OCI-LY7 (cell line): ENCODE measurements at regions not wholly inside any gene's neighbourhood (a gene's known extent, or its start where the extent isn't known, plus 50 kb on each side); places are given as distances from the start of the nearest gene placed in this dataset.
A peak's percentile ranks its signal among the peaks of the same experiment; 100 is the strongest.

Experiments
- BruUV-seq: library from RNA; stranded (reverse); fragments of 400-500 nt; replicated peaks from 2 replicates; lab custom pipeline; 2021; lab: Mats Ljungman, UMichigan
- CTCF ChIA-PET: fragments of 300-600 bp; sonication (Branson Sonifier 250); formaldehyde crosslinking; loops from one replicate; lab custom pipeline; 2022; ENCODE audit warnings: antibody characterized with exemption; ENCODE audit not compliant: unreplicated experiment; lab: Charles Lee
- POLR2A ChIA-PET: fragments of 300-600 bp; sonication (Branson Sonifier 250); formaldehyde crosslinking; loops from one replicate; lab custom pipeline; 2022; ENCODE audit warnings: antibody characterized with exemption; lab: Charles Lee
- DNase-seq: peaks from one replicate; pipeline ENCODE4 v3.0.0-alpha.2; 2015; ENCODE audit warnings: low spot score
- H2AFZ ChIP-seq: fragments of 200-600 bp; sonication (generic), shearing (Covaris generic); 2 replicates; pipeline ENCODE4 v1.6.1; 2014; ENCODE audit warnings: mild to moderate bottlenecking, antibody characterized with exemption, low read length, moderate library complexity
- H3K27ac ChIP-seq: fragments of 200-600 bp; sonication (generic); 2 replicates; pipeline ENCODE4 v1.5.1; 2014; ENCODE audit warnings: mixed run types, low read depth, mild to moderate bottlenecking, moderate library complexity, low read length, inconsistent platforms; ENCODE audit not compliant: poor library complexity, severe bottlenecking
- H3K36me3 ChIP-seq: fragments of 200-600 bp; sonication (generic); 2 replicates; pipeline ENCODE4 v1.6.1; 2014; ENCODE audit warnings: mild to moderate bottlenecking, antibody characterized with exemption, low read length, moderate library complexity, mixed read lengths; ENCODE audit not compliant: insufficient read depth
- H3K4me1 ChIP-seq: fragments of 200-600 bp; sonication (generic); 2 replicates; pipeline ENCODE4 v1.5.1; 2014; ENCODE audit warnings: mild to moderate bottlenecking, low read length; ENCODE audit not compliant: insufficient read depth, poor library complexity, severe bottlenecking
- H3K4me2 ChIP-seq: fragments of 200-600 bp; sonication (generic); 2 replicates; pipeline ENCODE4 v1.6.1; 2014; ENCODE audit warnings: mild to moderate bottlenecking, low read length
- H3K4me3 ChIP-seq: fragments of 200-600 bp; sonication (generic); 2 replicates; pipeline ENCODE4 v1.5.1; 2014; ENCODE audit warnings: mild to moderate bottlenecking, low read depth, low read length; ENCODE audit not compliant: poor library complexity, severe bottlenecking
- H3K79me2 ChIP-seq: fragments of 200-600 bp; sonication (generic); 2 replicates; pipeline ENCODE4 v1.6.1; 2016; ENCODE audit warnings: low read depth, mild to moderate bottlenecking, low read length, moderate library complexity, mixed read lengths; ENCODE audit not compliant: insufficient read depth
- H3K9me2 ChIP-seq: fragments of 200-600 bp; sonication (generic); 2 replicates; pipeline ENCODE4 v1.6.1; 2016; ENCODE audit warnings: mild to moderate bottlenecking, low read length, mixed read lengths; ENCODE audit not compliant: insufficient read depth
- H3K9me3 ChIP-seq: fragments of 200-600 bp; sonication (generic); 2 replicates; pipeline ENCODE4 v1.6.1; 2014; ENCODE audit warnings: mild to moderate bottlenecking, mixed run types, low read length, mixed read lengths
- H4K20me1 ChIP-seq: fragments of 200-600 bp; sonication (generic); 2 replicates; pipeline ENCODE4 v1.6.1; 2014; ENCODE audit warnings: mild to moderate bottlenecking, antibody characterized with exemption, low read length, moderate library complexity, mixed read lengths; ENCODE audit not compliant: insufficient read depth
- EZH2phosphoT487 ChIP-seq: fragments of 200-600 bp; sonication (generic); IDR thresholded peaks from 2 replicates; pipeline ENCODE4 v1.6.1; 2018; ENCODE audit warnings: low read depth, borderline replicate concordance, mild to moderate bottlenecking, mixed run types, antibody characterized with exemption, low read length, moderate library complexity, mixed read lengths
- intact Hi-C: fragments of 100-400 bp; cut with micrococcal nuclease; formaldehyde crosslinking; loops from one replicate; pipeline ENCODE4 v1.10.0; 2022; ENCODE audit not compliant: unreplicated experiment
- TF ChIP-seq, protein P1 (sequence below): fragments of 200-600 bp; sonication (generic); conservative IDR thresholded peaks from 2 replicates; pipeline ENCODE4 v1.5.1; 2014; ENCODE audit warnings: mild to moderate bottlenecking, antibody characterized with exemption, low read length, moderate library complexity, mixed read lengths

DNA sequence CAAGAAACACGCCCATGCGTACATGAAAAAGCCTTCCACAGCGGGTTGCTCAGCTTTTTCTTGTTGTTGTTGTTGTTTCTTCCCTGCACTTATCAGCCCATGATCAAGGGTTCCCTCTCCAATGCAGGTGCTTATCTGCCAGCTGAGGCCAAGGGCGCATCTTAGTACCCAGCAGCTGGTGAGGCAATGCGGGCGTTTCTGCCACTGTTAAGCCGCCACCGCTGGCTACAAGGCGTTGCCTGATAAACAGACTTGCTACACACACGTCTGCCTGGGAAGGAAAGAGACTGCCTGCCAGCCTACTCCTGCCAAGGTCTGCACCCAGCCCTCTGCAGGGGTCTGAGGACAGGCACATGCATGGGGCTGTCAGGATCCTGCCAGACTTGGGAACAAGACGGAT, 345.9 kb downstream of the BCL11B start:
- DNase-seq, result peak; percentile 27
- Histone ChIP-seq H3K27ac (peak overlapping the region; percentile 62), H2AFZ (peak overlapping the region; percentile 47; the same call in 1 of the 2 replicates), H3K36me3 (no peaks in the 10 kb centered on the region), H3K79me2 (no peaks in the 10 kb centered on the region), H3K9me2 (no peaks in the 10 kb centered on the region), H3K9me3 (no peaks in the 10 kb centered on the region), H3K4me2 (peak overlapping the region; percentile 63), H3K4me3 (no peak overlapping the region), H3K4me1 (peaks cover 19% of the 10 kb centered on the region), H4K20me1 (no peaks in the 10 kb centered on the region)
- ChIA-PET CTCF (no interaction called here), POLR2A (interaction anchor here (0.7 to 1.9 kb wide), 2 partner anchors 11 to 14 kb away, joined by 3 to 14 read pairs; no protein-coding TSS in a partner anchor)
- intact Hi-C loops, result loop anchor here (5.0 to 10.0 kb wide), 2 partner anchors 134 to 201 kb away; no protein-coding TSS in a partner anchor
- no TSS peak for BruUV-seq
- TF ChIP-seq, protein P1, sequence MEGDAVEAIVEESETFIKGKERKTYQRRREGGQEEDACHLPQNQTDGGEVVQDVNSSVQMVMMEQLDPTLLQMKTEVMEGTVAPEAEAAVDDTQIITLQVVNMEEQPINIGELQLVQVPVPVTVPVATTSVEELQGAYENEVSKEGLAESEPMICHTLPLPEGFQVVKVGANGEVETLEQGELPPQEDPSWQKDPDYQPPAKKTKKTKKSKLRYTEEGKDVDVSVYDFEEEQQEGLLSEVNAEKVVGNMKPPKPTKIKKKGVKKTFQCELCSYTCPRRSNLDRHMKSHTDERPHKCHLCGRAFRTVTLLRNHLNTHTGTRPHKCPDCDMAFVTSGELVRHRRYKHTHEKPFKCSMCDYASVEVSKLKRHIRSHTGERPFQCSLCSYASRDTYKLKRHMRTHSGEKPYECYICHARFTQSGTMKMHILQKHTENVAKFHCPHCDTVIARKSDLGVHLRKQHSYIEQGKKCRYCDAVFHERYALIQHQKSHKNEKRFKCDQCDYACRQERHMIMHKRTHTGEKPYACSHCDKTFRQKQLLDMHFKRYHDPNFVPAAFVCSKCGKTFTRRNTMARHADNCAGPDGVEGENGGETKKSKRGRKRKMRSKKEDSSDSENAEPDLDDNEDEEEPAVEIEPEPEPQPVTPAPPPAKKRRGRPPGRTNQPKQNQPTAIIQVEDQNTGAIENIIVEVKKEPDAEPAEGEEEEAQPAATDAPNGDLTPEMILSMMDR, result no peak
- no peak for TF ChIP-seq EZH2phosphoT487

DNA sequence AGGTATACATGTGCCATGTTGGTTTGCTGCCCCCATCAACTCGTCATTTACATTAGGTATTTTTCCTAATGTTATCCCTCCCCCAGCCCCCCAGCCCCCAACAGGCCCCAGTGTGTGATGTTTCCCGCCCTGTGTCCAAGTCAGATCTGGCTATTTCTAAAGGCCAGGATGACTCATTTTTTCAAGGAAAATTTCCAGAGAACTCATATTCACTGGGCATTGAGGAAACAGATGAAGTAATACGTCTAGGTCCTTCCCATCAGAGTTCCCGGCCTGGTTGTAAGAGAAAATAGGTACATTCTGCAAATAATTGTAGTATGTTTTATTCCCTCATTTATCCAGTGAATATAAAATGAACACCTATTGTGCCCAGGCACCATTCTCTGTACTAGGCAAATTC, 345.2 kb downstream of the BCL11B start:
- ChIA-PET CTCF (no interaction called here), POLR2A (no interaction called here)
- Histone ChIP-seq H3K4me1 (peaks cover 19% of the 10 kb centered on the region), H3K27ac (no peak overlapping the region), H3K79me2 (no peaks in the 10 kb centered on the region), H3K36me3 (no peaks in the 10 kb centered on the region), H2AFZ (no peak overlapping the region), H3K9me3 (no peaks in the 10 kb centered on the region), H3K4me3 (no peak overlapping the region), H3K4me2 (no peak overlapping the region), H3K9me2 (no peaks in the 10 kb centered on the region), H4K20me1 (no peaks in the 10 kb centered on the region)
- intact Hi-C loops, result loop anchor here (5.0 to 10.0 kb wide), 2 partner anchors 134 to 202 kb away; no protein-coding TSS in a partner anchor
- DNase-seq, result no peak
- TF ChIP-seq EZH2phosphoT487, result no peak
- TF ChIP-seq, protein P1, result no peak
- BruUV-seq, result no TSS peak

DNA sequence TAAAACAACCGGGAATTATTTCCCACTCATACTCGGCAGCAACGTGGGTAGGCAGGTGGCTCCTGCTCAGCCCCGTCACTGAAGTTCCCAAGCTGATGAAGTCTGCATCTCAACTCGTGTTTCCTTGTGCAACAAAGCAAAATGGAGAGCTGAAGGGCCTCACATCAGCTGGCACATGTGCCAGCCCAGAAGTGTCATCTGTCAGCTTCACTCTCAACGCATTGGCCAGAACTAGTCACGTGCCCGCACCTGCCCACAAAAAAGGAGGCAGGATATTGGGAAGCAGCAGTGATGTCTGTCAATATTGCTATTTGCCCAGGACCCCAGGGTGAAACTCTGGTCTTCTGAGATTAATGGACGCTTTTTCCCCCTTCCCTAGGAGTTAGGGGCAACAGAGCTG, 344.0 kb downstream of the BCL11B start:
- BruUV-seq, result no TSS peak
- Histone ChIP-seq H3K36me3 (no peaks in the 10 kb centered on the region), H3K27ac (no peak overlapping the region), H3K9me3 (no peaks in the 10 kb centered on the region), H2AFZ (no peak overlapping the region), H3K4me3 (no peak overlapping the region), H3K4me2 (no peak overlapping the region), H4K20me1 (no peaks in the 10 kb centered on the region), H3K79me2 (no peaks in the 10 kb centered on the region), H3K4me1 (peaks cover 19% of the 10 kb centered on the region), H3K9me2 (no peaks in the 10 kb centered on the region)
- intact Hi-C loops, result loop anchor here (5.0 to 10.0 kb wide), 2 partner anchors 136 to 203 kb away; no protein-coding TSS in a partner anchor
- ChIA-PET CTCF (no interaction called here), POLR2A (interaction anchor here (0.7 to 1.0 kb wide), 2 partner anchors 10 to 124 kb away, joined by 3 read pairs; no protein-coding TSS in a partner anchor)
- no peak for DNase-seq
- TF ChIP-seq EZH2phosphoT487, result no peak
- TF ChIP-seq, protein P1, result no peak
